ENCODE measurements at regions not wholly inside any gene's neighbourhood (a gene's known extent, or its start where the extent isn't known, plus 50 kb on each side); places are given as distances from the start of the nearest gene placed in this dataset.

GRCh38 chr6:144885817-144886216 lies 600.7 kb downstream of the UTRN start:
- H4K20me1 ChIP-seq (ENCODE audit: insufficient read depth) = no peaks in the 10 kb centered on the region
- H3K27ac ChIP-seq = no peak overlapping the region
- no peaks in the 10 kb centered on the region for H3K27me3 ChIP-seq (ENCODE audit: insufficient read depth, low read depth)
- no peak for TF ChIP-seq CTCF (conservative IDR thresholded peaks at IDR 0.05; ENCODE audit: low read depth, low read length)
- no peaks in the 10 kb centered on the region for H3K79me2 ChIP-seq (ENCODE audit: insufficient read depth, low read depth)
- H3K4me3 ChIP-seq (IDR thresholded peaks at IDR 0.05; ENCODE audit: insufficient read depth, low read depth, low read length) = no peak overlapping the region
- no peak overlapping the region for H2AFZ ChIP-seq (ENCODE audit: low read depth)
- H3K36me3 ChIP-seq (ENCODE audit: insufficient read depth) = no peaks in the 10 kb centered on the region
- no peak overlapping the region for H3K4me2 ChIP-seq
- H3K4me1 ChIP-seq (ENCODE audit: low read depth, poor library complexity, severe bottlenecking) = no peaks in the 10 kb centered on the region
- H3K9ac ChIP-seq = no peak overlapping the region

DNA sequence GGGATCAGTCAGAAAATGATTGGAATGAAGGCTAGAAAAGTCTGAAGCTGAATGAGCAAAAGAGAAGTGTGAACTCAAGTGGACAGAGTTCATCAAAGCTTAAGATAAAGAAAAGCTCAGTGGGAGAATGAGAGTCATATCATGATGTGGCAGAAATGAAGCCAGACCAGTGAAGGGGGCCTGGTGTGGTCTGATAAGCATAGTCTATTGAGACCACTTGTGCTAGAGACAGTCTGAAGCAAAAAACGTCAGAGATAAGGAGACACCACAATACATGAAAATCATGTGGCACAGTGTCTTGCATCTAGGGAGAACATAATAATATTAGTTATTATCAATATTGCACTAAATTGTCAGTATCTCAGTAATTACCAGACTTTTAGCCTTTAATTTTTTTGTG lies 601.5 kb downstream of the UTRN start:
- no peaks in the 10 kb centered on the region for H3K27me3 ChIP-seq (ENCODE audit: insufficient read depth, low read depth)
- no peaks in the 10 kb centered on the region for H3K4me1 ChIP-seq (ENCODE audit: low read depth, poor library complexity, severe bottlenecking)
- H3K27ac ChIP-seq = no peak overlapping the region
- no peak overlapping the region for H3K4me3 ChIP-seq (IDR thresholded peaks at IDR 0.05; ENCODE audit: insufficient read depth, low read depth, low read length)
- no peaks in the 10 kb centered on the region for H3K79me2 ChIP-seq (ENCODE audit: insufficient read depth, low read depth)
- H3K9ac ChIP-seq = no peak overlapping the region
- no peak overlapping the region for H2AFZ ChIP-seq (ENCODE audit: low read depth)
- no peak for TF ChIP-seq CTCF (conservative IDR thresholded peaks at IDR 0.05; ENCODE audit: low read depth, low read length)
- no peaks in the 10 kb centered on the region for H4K20me1 ChIP-seq (ENCODE audit: insufficient read depth)
- H3K36me3 ChIP-seq (ENCODE audit: insufficient read depth) = no peaks in the 10 kb centered on the region
- no peak overlapping the region for H3K4me2 ChIP-seq

- Histone ChIP-seq H3K4me3 (IDR thresholded peaks at IDR 0.05; ENCODE audit: insufficient read depth, low read depth, low read length) (no peak overlapping the region), H3K27me3 (ENCODE audit: insufficient read depth, low read depth) (no peaks in the 10 kb centered on the region), H2AFZ (ENCODE audit: low read depth) (no peak overlapping the region), H3K27ac (no peak overlapping the region), H3K36me3 (ENCODE audit: insufficient read depth) (no peaks in the 10 kb centered on the region), H4K20me1 (ENCODE audit: insufficient read depth) (no peaks in the 10 kb centered on the region), H3K4me1 (ENCODE audit: low read depth, poor library complexity, severe bottlenecking) (no peaks in the 10 kb centered on the region), H3K4me2 (no peak overlapping the region), H3K9ac (no peak overlapping the region), H3K79me2 (ENCODE audit: insufficient read depth, low read depth) (no peaks in the 10 kb centered on the region)
- TF ChIP-seq CTCF (conservative IDR thresholded peaks at IDR 0.05; ENCODE audit: low read depth, low read length) = no peak
Measured at GRCh38 chr6:144888621-144889020, 603.5 kb downstream of the UTRN start.

DNA sequence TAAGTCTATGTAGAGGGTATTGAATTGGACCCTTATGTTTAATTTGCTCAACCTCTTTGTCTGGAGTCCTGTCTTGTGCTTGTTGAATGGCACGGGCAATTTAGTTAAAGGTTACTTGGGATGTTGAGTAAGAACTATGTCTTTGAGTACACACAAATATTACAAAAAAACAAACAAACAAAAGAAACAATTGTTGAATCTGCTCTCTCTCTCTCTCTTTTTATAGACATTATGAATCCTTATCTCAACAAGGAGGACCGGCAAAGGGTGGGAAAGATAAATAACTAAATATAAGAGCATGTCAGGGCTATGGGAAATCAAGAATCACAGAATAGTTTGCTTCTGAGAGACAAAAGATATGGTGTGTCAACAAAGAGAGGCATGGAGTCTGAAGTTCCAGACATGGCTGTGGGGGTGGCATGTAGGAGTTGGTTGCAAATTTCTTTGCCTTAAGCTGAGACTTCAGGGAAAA lies 608.6 kb downstream of the UTRN start:
- Histone ChIP-seq H2AFZ (ENCODE audit: low read depth) (no peak overlapping the region), H4K20me1 (ENCODE audit: insufficient read depth) (no peaks in the 10 kb centered on the region), H3K27ac (no peak overlapping the region), H3K4me3 (IDR thresholded peaks at IDR 0.05; ENCODE audit: insufficient read depth, low read depth, low read length) (no peak overlapping the region), H3K4me2 (no peak overlapping the region), H3K4me1 (ENCODE audit: low read depth, poor library complexity, severe bottlenecking) (no peaks in the 10 kb centered on the region), H3K79me2 (ENCODE audit: insufficient read depth, low read depth) (no peaks in the 10 kb centered on the region), H3K9ac (no peak overlapping the region), H3K36me3 (ENCODE audit: insufficient read depth) (no peaks in the 10 kb centered on the region), H3K27me3 (ENCODE audit: insufficient read depth, low read depth) (no peaks in the 10 kb centered on the region)
- no peak for TF ChIP-seq CTCF (conservative IDR thresholded peaks at IDR 0.05; ENCODE audit: low read depth, low read length)

Measured in KMS-11 (cell line).